ENCODE measurements at regions not wholly inside any gene's neighbourhood (a gene's known extent, or its start where the extent isn't known, plus 50 kb on each side); places are given as distances from the start of the nearest gene placed in this dataset.

DNA sequence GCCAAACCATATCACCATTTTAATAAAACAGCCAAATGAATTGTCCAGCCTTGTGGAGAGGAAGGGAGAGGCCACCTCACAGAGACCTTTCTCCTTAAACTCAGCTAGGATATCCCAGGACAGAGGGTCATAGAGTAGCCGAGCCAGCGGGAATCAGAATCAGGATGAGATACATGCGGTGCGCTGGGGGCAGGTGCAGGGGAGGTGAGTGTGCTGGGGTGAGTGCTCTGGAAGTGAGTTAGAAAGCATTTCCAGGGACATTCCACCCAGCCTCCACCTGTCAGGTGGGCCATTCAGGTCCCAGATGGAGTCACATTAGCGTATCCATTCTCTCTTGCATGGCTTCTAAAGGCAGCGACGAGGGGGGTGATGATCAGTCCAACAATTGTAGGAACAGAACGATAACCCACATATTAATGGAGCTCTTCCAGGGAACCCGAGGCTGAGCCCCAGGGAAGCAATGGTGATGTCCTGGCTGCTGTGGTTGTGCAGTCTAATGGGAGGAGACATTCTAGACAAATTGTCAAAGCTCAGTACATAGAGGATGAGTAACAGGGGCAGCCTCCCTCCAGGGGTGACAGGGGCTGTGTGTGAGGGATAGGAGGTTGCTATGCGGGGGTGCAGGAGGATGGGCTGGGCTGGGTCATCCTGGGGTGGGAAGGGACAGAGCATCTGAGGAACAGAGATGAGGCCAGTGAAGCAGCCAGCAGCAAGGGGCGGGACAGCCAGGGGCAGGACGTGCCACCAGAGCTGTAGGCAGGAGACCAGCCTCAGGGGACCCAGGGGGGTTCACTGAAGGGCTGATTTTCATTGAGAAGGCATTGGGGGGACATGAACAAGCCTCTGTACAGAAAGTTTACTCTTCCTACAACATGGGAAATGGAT lies 88.7 kb upstream of the FRMD1 start:
- no peaks in the 10 kb centered on the region for H3K9me3 ChIP-seq (ENCODE audit: low read length)
- no peaks in the 10 kb centered on the region for H3K36me3 ChIP-seq (ENCODE audit: insufficient read depth, low read length)
- no TSS peak for BruUV-seq (replicated peaks)
- no peak for DNase-seq (ENCODE audit: low spot score)
- no peak overlapping the region for H3K4me3 ChIP-seq (ENCODE audit: low read depth, low read length, poor library complexity, severe bottlenecking)
- no peaks in the 10 kb centered on the region for H3K4me1 ChIP-seq (ENCODE audit: insufficient read depth, low read length, poor library complexity, severe bottlenecking)
- TF ChIP-seq, protein P1, sequence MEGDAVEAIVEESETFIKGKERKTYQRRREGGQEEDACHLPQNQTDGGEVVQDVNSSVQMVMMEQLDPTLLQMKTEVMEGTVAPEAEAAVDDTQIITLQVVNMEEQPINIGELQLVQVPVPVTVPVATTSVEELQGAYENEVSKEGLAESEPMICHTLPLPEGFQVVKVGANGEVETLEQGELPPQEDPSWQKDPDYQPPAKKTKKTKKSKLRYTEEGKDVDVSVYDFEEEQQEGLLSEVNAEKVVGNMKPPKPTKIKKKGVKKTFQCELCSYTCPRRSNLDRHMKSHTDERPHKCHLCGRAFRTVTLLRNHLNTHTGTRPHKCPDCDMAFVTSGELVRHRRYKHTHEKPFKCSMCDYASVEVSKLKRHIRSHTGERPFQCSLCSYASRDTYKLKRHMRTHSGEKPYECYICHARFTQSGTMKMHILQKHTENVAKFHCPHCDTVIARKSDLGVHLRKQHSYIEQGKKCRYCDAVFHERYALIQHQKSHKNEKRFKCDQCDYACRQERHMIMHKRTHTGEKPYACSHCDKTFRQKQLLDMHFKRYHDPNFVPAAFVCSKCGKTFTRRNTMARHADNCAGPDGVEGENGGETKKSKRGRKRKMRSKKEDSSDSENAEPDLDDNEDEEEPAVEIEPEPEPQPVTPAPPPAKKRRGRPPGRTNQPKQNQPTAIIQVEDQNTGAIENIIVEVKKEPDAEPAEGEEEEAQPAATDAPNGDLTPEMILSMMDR (conservative IDR thresholded peaks at IDR 0.05; ENCODE audit: low read length), result no peak
- no peak for TF ChIP-seq EZH2phosphoT487 (IDR thresholded peaks at IDR 0.05; ENCODE audit: borderline replicate concordance, low read depth, low read length)
- no peaks in the 10 kb centered on the region for H4K20me1 ChIP-seq (ENCODE audit: insufficient read depth, low read length)
- intact Hi-C loops (cut with micrococcal nuclease; ENCODE audit: unreplicated experiment), result no loop called here
- H2AFZ ChIP-seq (ENCODE audit: low read length), result no peak overlapping the region
- H3K4me2 ChIP-seq (ENCODE audit: low read length), result no peak overlapping the region
- no peaks in the 10 kb centered on the region for H3K79me2 ChIP-seq (ENCODE audit: insufficient read depth, low read depth, low read length)
- no peak overlapping the region for H3K27ac ChIP-seq (ENCODE audit: low read depth, low read length, poor library complexity, severe bottlenecking)
- no peaks in the 10 kb centered on the region for H3K9me2 ChIP-seq (ENCODE audit: insufficient read depth, low read length)
- ChIA-PET CTCF (ENCODE audit: unreplicated experiment) (no interaction called here), POLR2A (interaction anchor here (1.1 kb wide), 1 partner anchor 30 kb away, joined by 3 read pairs; no protein-coding TSS in a partner anchor)

DNA sequence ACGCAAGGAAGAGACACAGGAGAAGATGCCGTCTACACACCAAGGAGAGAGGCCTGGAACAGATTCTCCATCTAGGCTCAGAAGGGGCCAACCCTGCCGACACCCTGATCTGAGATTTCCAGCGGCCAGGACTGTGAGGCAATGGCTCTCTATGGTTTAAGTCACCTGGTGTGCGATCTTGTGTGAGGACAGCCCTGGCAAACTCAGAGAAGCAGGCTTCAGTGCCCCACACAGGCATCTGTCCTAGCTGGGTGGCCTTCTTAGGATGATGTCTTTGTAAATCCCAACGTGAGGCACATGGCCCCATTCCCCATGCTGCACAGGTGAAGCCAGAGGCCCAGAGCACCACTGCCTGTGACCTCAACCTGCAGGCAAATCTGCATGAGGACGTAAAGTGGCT lies 87.6 kb upstream of the FRMD1 start:
- Histone ChIP-seq H4K20me1 (ENCODE audit: insufficient read depth, low read length) (no peaks in the 10 kb centered on the region), H2AFZ (ENCODE audit: low read length) (no peak overlapping the region), H3K4me3 (ENCODE audit: low read depth, low read length, poor library complexity, severe bottlenecking) (no peak overlapping the region), H3K9me2 (ENCODE audit: insufficient read depth, low read length) (no peaks in the 10 kb centered on the region), H3K27ac (ENCODE audit: low read depth, low read length, poor library complexity, severe bottlenecking) (no peak overlapping the region), H3K36me3 (ENCODE audit: insufficient read depth, low read length) (no peaks in the 10 kb centered on the region), H3K79me2 (ENCODE audit: insufficient read depth, low read depth, low read length) (no peaks in the 10 kb centered on the region), H3K4me1 (ENCODE audit: insufficient read depth, low read length, poor library complexity, severe bottlenecking) (no peaks in the 10 kb centered on the region), H3K9me3 (ENCODE audit: low read length) (no peaks in the 10 kb centered on the region), H3K4me2 (ENCODE audit: low read length) (no peak overlapping the region)
- BruUV-seq (replicated peaks), result no TSS peak
- CTCF ChIA-PET (ENCODE audit: unreplicated experiment), result no interaction called here
- no peak for DNase-seq (ENCODE audit: low spot score)
- TF ChIP-seq EZH2phosphoT487 (IDR thresholded peaks at IDR 0.05; ENCODE audit: borderline replicate concordance, low read depth, low read length), result no peak
- TF ChIP-seq, protein P1 (conservative IDR thresholded peaks at IDR 0.05; ENCODE audit: low read length), result no peak
- intact Hi-C loops (cut with micrococcal nuclease; ENCODE audit: unreplicated experiment), result no loop called here
- POLR2A ChIA-PET, result no interaction called here

DNA sequence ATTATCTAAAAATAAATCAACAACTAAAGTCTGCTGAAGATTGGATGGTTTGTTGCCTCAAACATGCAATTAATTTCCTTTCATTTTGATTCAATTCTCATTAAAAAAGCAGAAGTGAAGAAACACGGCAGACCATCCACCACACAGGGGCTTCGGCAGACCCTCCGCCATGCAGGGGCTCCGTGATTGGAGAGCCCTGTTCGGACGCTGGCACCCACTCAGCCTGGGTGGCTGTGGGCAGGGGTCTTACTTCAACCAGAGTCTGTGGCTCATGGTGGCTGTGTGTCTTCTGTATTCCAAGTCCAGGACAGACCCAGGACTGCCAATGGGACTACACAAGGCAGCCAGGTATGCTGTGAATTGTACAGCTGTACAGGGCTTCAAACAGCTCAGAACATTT lies 86.9 kb upstream of the FRMD1 start:
- POLR2A ChIA-PET, result no interaction called here

More for the DNA sequence above, 86.9 kb upstream of the FRMD1 start:
- Histone ChIP-seq H3K4me3 (ENCODE audit: low read depth, low read length, poor library complexity, severe bottlenecking) (no peak overlapping the region), H3K79me2 (ENCODE audit: insufficient read depth, low read depth, low read length) (no peaks in the 10 kb centered on the region), H3K4me1 (ENCODE audit: insufficient read depth, low read length, poor library complexity, severe bottlenecking) (no peaks in the 10 kb centered on the region), H2AFZ (ENCODE audit: low read length) (no peak overlapping the region), H4K20me1 (ENCODE audit: insufficient read depth, low read length) (no peaks in the 10 kb centered on the region), H3K9me3 (ENCODE audit: low read length) (no peaks in the 10 kb centered on the region), H3K4me2 (ENCODE audit: low read length) (no peak overlapping the region), H3K27ac (ENCODE audit: low read depth, low read length, poor library complexity, severe bottlenecking) (no peak overlapping the region), H3K9me2 (ENCODE audit: insufficient read depth, low read length) (no peaks in the 10 kb centered on the region), H3K36me3 (ENCODE audit: insufficient read depth, low read length) (no peaks in the 10 kb centered on the region)
- CTCF ChIA-PET (ENCODE audit: unreplicated experiment), result no interaction called here
- intact Hi-C loops (cut with micrococcal nuclease; ENCODE audit: unreplicated experiment), result no loop called here
- TF ChIP-seq, protein P1 (conservative IDR thresholded peaks at IDR 0.05; ENCODE audit: low read length), result no peak
- no peak for TF ChIP-seq EZH2phosphoT487 (IDR thresholded peaks at IDR 0.05; ENCODE audit: borderline replicate concordance, low read depth, low read length)
- DNase-seq (ENCODE audit: low spot score), result no peak
- BruUV-seq (replicated peaks), result no TSS peak
